ENCODE measurements at regions not wholly inside any gene's neighbourhood (a gene's known extent, or its start where the extent isn't known, plus 50 kb on each side); places are given as distances from the start of the nearest gene placed in this dataset.

- TF ChIP-seq CTCF (IDR thresholded peaks at IDR 0.05; ENCODE audit: insufficient read depth, missing control alignments) = no peak
- DNase-seq (ENCODE audit: insufficient read length, low spot score) = no peak
- no peak for FAIRE-seq
These were observed 231.5 kb downstream of the BCOR start for GRCh38 chrX:39866229-39866628.

- DNase-seq (ENCODE audit: insufficient read length, low spot score) = no peak
- no peak for TF ChIP-seq CTCF (IDR thresholded peaks at IDR 0.05; ENCODE audit: insufficient read depth, missing control alignments)
- no peak for FAIRE-seq
These were observed 227.7 kb downstream of the BCOR start for GRCh38 chrX:39869846-39870601.

- FAIRE-seq = no peak
These were observed 226.1 kb downstream of the BCOR start for GRCh38 chrX:39871648-39872047.

GRCh38 chrX:39873117-39873516 lies 224.6 kb downstream of the BCOR start:
- FAIRE-seq (no peak), DNase-seq (ENCODE audit: insufficient read length, low spot score) (no peak)
- TF ChIP-seq CTCF (IDR thresholded peaks at IDR 0.05; ENCODE audit: insufficient read depth, missing control alignments) = no peak

More at GRCh38 chrX:39871648-39872047, 226.1 kb downstream of the BCOR start:
- TF ChIP-seq CTCF (IDR thresholded peaks at IDR 0.05; ENCODE audit: insufficient read depth, missing control alignments) = no peak
- DNase-seq (ENCODE audit: insufficient read length, low spot score) = no peak

- no peak for DNase-seq (ENCODE audit: insufficient read length, low spot score)
- FAIRE-seq = no peak
- TF ChIP-seq CTCF (IDR thresholded peaks at IDR 0.05; ENCODE audit: insufficient read depth, missing control alignments) = no peak
These were observed 223.4 kb downstream of the BCOR start for GRCh38 chrX:39874202-39874816.

- DNase-seq (ENCODE audit: insufficient read length, low spot score) = no peak
- TF ChIP-seq CTCF (IDR thresholded peaks at IDR 0.05; ENCODE audit: insufficient read depth, missing control alignments) = no peak
- peak; percentile 94 for FAIRE-seq
These were observed 221.7 kb downstream of the BCOR start for GRCh38 chrX:39875834-39876628.
